ENCODE measurements at regions not wholly inside any gene's neighbourhood (a gene's known extent, or its start where the extent isn't known, plus 50 kb on each side); places are given as distances from the start of the nearest gene placed in this dataset.

GRCh38 chr18:30254331-30254730 is 788.2 kb downstream of the DSC3 start:
- TF ChIP-seq ZFX (IDR thresholded peaks at IDR 0.05) (no peak), CTCF (conservative IDR thresholded peaks at IDR 0.05) (no peak)

DNA sequence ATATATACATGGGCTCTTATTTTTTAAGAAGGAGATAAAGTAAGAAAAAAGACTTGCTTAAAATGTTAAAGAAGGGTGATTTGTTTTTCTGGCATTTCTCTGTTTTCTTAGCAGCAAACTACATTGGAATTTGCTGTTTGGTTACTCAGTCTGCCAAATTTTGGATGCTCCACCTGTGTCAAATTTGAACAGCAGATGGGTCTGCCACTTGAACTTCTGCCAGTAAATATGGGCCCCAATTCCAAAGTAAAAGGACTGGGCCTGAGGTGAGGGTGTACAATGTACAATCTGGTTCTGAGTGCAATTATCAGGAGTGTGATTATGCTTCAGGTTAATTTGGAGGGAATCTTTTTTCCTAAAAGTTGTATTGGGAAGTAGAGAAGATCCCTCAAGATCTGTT is 794.5 kb downstream of the DSC3 start:
- no peak for TF ChIP-seq CTCF (conservative IDR thresholded peaks at IDR 0.05)
- no peak overlapping the region for H3K27ac ChIP-seq

More at GRCh38 chr18:30254331-30254730, 788.2 kb downstream of the DSC3 start:
- H3K27ac ChIP-seq: no peak overlapping the region

- no peak for TF ChIP-seq ZFX (IDR thresholded peaks at IDR 0.05)
- TF ChIP-seq CTCF (conservative IDR thresholded peaks at IDR 0.05): no peak
- no peak overlapping the region for H3K27ac ChIP-seq
Observed at GRCh38 chr18:30245766-30246455, 796.6 kb downstream of the DSC3 start.

GRCh38 chr18:30234755-30235154 is 807.8 kb downstream of the DSC3 start:
- TF ChIP-seq ZFX (IDR thresholded peaks at IDR 0.05) (no peak), CTCF (conservative IDR thresholded peaks at IDR 0.05) (no peak)
- no peak overlapping the region for H3K27ac ChIP-seq

DNA sequence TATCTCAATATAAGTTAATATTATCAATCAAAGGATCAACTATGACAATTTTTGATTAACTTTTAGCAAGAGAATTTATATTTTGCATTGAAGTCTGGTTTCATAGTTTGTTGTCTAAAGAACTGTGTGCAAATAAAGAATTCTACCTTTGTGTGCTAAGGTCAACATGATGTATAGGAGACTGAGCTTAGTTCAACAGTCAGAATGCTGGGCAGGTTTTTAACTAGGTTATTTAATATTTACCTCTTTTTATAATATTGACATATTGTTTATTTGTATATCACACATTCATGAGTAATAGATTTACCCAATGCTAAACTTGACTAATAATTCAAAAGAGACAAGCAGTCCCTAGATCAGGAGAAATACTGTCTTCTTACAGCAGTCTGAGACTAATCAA is 831.4 kb downstream of the DSC3 start:
- TF ChIP-seq CTCF (conservative IDR thresholded peaks at IDR 0.05) (no peak), ZFX (IDR thresholded peaks at IDR 0.05) (no peak)
- H3K27ac ChIP-seq: no peak overlapping the region

DNA sequence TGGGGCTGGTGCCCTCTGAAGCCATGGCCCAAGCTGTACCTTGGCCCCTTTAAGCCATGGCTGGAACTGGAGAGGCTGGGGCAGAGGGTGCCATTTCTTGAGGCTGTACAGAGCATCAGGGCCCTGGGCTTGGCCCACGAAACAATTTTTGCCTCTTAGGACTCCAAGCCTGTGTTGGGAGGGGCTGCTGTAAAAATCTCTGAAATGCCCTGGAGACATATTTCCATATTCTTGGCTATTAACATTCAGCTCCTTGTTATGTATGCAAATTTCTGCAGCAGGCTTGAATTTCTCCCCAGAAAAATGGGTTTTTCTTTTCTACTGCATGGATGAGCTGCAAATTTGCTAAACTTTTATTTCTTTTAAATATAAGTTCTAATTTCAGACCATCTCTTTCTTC is 834.0 kb downstream of the DSC3 start:
- no peak for TF ChIP-seq CTCF (conservative IDR thresholded peaks at IDR 0.05)
- no peak for TF ChIP-seq ZFX (IDR thresholded peaks at IDR 0.05)
- H3K27ac ChIP-seq: no peak overlapping the region

GRCh38 chr18:30192216-30192615 is 850.3 kb downstream of the DSC3 start:
- TF ChIP-seq ZFX (IDR thresholded peaks at IDR 0.05) (no peak), CTCF (conservative IDR thresholded peaks at IDR 0.05) (peak; percentile 32)
- H3K27ac ChIP-seq: no peak overlapping the region
